Heart right ventricle (tissue), 16 donors: ENCODE measurements at regions not wholly inside any gene's neighbourhood (a gene's known extent, or its start where the extent isn't known, plus 50 kb on each side); places are given as distances from the start of the nearest gene placed in this dataset.

Experiments
- ATAC-seq, 8 donors: fragments of 200-7000 bp; cut with Tn5 transposase; one replicate each; pipeline ENCODE4 v1.9.1; 2020; ENCODE audit warnings: mild to moderate bottlenecking in 8 of 8, moderate library complexity in 8 of 8, moderate number of reproducible peaks in 1 of 8
- DNase-seq, 2 donors: peaks; one replicate each; pipeline ENCODE4 v3.0.0-alpha.2; 2020
- H3K27ac ChIP-seq, 10 donors: fragments of 200-600 bp; sonication (generic) in 2 of 10; one replicate each; pipeline versions ENCODE4 v1.5.0 to v1.8.0; 2020 to 2022; ENCODE audit warnings: mild to moderate bottlenecking in 3 of 10
- H3K27me3 ChIP-seq, 7 donors: fragments of 200-600 bp; one replicate each; pipeline ENCODE4 v1.8.0; 2021 to 2022; ENCODE audit warnings: mild to moderate bottlenecking in 2 of 7
- H3K36me3 ChIP-seq, 9 donors: fragments of 200-600 bp; sonication (generic) in 1 of 9; one replicate each; pipeline versions ENCODE4 v1.5.0 to v1.8.0; 2020 to 2022; ENCODE audit warnings: mild to moderate bottlenecking in 2 of 9
- H3K4me1 ChIP-seq, 9 donors: fragments of 200-600 bp; sonication (generic) in 1 of 9; one replicate each; pipeline versions ENCODE4 v1.5.0 to v1.8.0; 2020 to 2022; ENCODE audit warnings: mild to moderate bottlenecking in 4 of 9
- H3K4me3 ChIP-seq, 10 donors: fragments of 200-600 bp; sonication (generic) in 2 of 10; one replicate each; pipeline versions ENCODE4 v1.5.0 to v1.8.0; 2020 to 2022; ENCODE audit warnings: mild to moderate bottlenecking in 7 of 10, moderate library complexity in 2 of 10
- H3K9me3 ChIP-seq, 11 donors: fragments of 200-600 bp in 10 of 11; sonication (generic) in 2 of 11; one replicate each; pipeline versions ENCODE4 v1.5.0 to v1.8.0; 2013 to 2022; ENCODE audit warnings: mild to moderate bottlenecking in 2 of 11, control low read depth in 1 of 11, moderate library complexity in 1 of 11
- WGBS, 2 donors: extraction: QIAGEN DNeasy Blood & Tissue Kit; methylation state at CpG; one replicate each; pipeline ENCODE4 v1.1.7; 2013; ENCODE audit warnings: inconsistent platforms in 1 of 2; 5-methylcytosine and 5-hydroxymethylcytosine counted together
- intact Hi-C, 10 donors: fragments of 100-400 bp; cut with DNase I; formaldehyde crosslinking; loops; one replicate each; pipeline versions ENCODE4 v1.11.1 to v1.14.2; 2022
- TF ChIP-seq, protein P1 (sequence below), 9 donors: fragments of 200-600 bp; sonication (generic) in 2 of 9; IDR thresholded peaks; one replicate each; pipeline versions ENCODE4 v1.5.0 to v1.8.0; 2021 to 2022; ENCODE audit warnings: antibody characterized with exemption in 9 of 9, mild to moderate bottlenecking in 5 of 9, moderate library complexity in 1 of 9
- donor health status: Arrhythmogenic right ventricular cardiomyopathy.
- donor health status: ischemic (EF 13 %, LVEDD 7.1; RV severe dilation, severe dysfunction).
- donor health status: healthy with polysubstance abuse.
- donor health status: DM: no; HTN: yes; CAD: no.
- donor health status: DM: no; HTN: no; CAD: no.
- donor health status: ischemic (EF 25% LVEDD 6.9; RV normal size, moderate dysfunction).
- donor health status: ischemic (EF 25% LVEDD 5.7; RV mildly dilated, moderate dysfunction).
- donor health status: healthy.
- donor health status: DM: yes; HTN: yes; CAD: no.
- donor health status: Ischemic cardiomyopathy.
- donor health status: ischemic (EF 35%, LVEDD 5.7; RV mildly dilated, moderate dysfunction).
- donor health status: nonischemic (EF 11% LVEDD 7.7; RV severe dilation, severe dysfunction).
- donor health status: DM: yes; HTN: yes; CAD: no.
- donor health status: PGD.
- donor health status: ischemic (EF 29% LVEDD 5.4; RV normal size, mild dysfunction).
- donor health status: nonischemic (EF 23%, LVEDD 6.1; RV moderate dilation, normal function).

DNA sequence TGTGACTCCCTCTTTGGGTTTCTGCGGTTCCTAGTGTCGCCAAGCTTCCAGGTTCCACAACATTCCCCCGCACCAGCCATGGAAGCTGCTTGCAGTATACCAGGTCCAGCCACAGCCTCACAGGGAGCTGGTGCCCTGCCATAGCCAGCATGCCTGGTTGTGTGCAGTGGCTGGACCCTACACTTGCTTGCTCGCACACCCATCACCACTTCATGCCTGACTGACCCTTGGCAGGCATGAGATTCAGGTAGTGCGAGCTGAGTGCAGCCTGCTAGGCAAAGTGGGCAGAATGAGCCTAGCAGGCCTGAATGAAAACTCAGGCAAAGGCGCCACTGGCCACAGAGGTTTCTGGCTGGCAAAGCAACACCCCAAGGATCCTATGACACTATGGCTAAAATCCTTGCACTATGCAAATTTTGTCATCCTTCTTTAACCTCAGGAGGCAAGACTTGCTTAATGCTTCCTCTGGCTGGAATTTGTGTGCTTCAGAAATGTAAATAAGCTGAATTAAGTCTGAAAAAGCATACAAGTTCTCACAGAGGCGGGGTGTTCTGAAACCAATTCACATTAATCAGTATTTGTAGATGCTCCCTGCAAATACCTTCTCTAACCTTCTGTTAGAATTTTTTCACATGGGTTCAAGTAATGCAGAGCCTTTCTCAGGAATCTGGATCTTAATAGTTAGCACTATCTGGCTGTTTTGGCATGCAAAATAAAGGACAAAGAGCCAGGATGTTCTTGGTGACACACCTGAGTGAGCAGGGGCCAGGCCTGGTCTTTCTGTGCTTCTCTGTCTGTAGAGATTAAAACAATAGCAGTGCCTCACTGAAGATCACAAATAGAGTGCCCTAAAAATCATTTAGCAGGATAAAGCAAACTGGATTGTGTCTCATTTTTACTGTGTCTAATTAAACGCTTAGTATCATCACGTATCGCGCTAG, 256.9 kb downstream of the GPATCH2 start:
- intact Hi-C loops = no loop called here
- TF ChIP-seq, protein P1, sequence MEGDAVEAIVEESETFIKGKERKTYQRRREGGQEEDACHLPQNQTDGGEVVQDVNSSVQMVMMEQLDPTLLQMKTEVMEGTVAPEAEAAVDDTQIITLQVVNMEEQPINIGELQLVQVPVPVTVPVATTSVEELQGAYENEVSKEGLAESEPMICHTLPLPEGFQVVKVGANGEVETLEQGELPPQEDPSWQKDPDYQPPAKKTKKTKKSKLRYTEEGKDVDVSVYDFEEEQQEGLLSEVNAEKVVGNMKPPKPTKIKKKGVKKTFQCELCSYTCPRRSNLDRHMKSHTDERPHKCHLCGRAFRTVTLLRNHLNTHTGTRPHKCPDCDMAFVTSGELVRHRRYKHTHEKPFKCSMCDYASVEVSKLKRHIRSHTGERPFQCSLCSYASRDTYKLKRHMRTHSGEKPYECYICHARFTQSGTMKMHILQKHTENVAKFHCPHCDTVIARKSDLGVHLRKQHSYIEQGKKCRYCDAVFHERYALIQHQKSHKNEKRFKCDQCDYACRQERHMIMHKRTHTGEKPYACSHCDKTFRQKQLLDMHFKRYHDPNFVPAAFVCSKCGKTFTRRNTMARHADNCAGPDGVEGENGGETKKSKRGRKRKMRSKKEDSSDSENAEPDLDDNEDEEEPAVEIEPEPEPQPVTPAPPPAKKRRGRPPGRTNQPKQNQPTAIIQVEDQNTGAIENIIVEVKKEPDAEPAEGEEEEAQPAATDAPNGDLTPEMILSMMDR (IDR thresholded peaks at IDR 0.05) = no peak
- Histone ChIP-seq H3K36me3 (no peaks in the 10 kb centered on the region), H3K4me3 (no peak overlapping the region), H3K27ac (no peak overlapping the region), H3K4me1 (no peaks in the 10 kb centered on the region), H3K9me3 (peaks cover 0 to 43% (median 5%) of the 10 kb centered on the region in 11 donors), H3K27me3 (no peaks in the 10 kb centered on the region)
- 86 to 91% methylated on average over 11 of the region's 11 CpGs for WGBS, 2 donors
- DNase-seq = no peak
- ATAC-seq = no peak

DNA sequence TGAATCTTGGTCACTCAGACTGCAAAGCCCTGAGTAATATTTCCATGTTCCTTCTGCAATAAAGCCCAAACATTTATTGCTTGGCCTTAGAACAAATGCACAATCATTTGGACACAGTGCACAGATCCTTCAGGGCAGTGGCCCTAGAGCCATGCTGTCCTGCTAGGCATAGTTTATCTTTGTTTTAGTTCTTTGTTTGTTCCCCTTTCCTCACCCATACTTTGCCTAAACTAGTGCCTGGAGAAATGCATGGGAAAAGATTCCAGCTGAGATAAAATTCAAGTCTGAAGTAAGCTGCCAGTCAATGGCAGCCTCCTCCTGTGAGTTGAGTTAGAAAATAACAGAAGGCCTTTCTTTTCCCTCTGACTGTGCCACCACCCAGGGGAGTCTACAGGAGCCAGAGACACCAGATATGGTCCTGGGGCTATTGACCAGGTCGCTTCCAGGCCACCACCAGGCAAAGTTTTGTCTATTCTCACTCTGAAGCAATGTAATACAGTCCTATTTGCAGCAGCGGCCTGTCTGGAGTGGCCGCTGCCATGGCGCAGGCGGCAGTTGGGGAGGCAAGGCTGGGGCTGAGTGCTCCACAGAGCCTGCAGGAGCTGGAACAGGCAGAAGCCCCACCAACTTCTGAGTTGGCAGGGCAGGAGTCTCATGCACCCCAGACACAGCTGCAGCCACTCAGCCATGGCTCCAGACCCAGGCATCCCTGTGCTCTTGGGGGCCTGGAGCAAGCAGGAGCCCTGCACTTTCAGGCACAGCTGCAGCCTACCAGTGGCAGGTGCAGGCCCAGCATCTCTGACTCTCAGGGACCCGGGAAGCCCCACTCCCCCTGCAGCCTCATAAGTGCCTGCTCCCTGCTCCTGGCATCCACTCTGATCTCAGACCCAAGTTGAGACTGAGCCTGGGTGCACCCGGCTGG, 258.6 kb downstream of the GPATCH2 start:
- Histone ChIP-seq H3K4me3 (no peak overlapping the region), H3K27me3 (no peaks in the 10 kb centered on the region), H3K36me3 (no peaks in the 10 kb centered on the region), H3K4me1 (no peaks in the 10 kb centered on the region), H3K27ac (no peak overlapping the region), H3K9me3 (peaks cover 0 to 26% (median 0%) of the 10 kb centered on the region in 11 donors)
- ATAC-seq (no peak), DNase-seq (no peak)
- TF ChIP-seq, protein P1 (IDR thresholded peaks at IDR 0.05) = no peak
- WGBS, 2 donors = 83 to 85% methylated on average over 7 of the region's 7 CpGs
- intact Hi-C loops = no loop called here

DNA sequence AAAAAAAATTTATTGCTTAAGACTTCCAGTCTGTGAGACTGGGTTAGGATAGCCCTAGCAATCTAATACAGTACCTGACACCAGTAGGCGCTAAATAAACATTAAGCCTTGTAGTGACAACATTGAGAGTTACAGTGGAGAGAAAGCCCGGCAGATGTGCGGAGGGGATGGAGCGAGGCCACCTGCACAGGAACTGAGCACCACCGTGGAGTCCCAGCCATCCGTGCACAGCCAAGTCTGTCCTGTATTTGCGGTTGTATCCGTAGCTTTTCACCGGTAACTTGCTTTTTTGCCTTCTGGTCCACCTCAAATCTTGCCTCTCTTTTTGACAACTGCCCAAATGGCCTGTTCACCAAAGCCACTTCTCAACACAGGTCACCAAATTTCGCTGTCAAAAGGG, 260.1 kb downstream of the GPATCH2 start:
- DNase-seq (no peak), ATAC-seq (no peak)
- Histone ChIP-seq H3K27ac (no peak overlapping the region), H3K4me1 (no peaks in the 10 kb centered on the region), H3K27me3 (no peaks in the 10 kb centered on the region), H3K4me3 (no peak overlapping the region), H3K9me3 (peaks cover 0 to 19% (median 0%) of the 10 kb centered on the region in 11 donors), H3K36me3 (no peaks in the 10 kb centered on the region)
- 84 to 85% methylated on average over 10 of the region's 10 CpGs for WGBS, 2 donors
- intact Hi-C loops = no loop called here
- TF ChIP-seq, protein P1 (IDR thresholded peaks at IDR 0.05) = no peak

DNA sequence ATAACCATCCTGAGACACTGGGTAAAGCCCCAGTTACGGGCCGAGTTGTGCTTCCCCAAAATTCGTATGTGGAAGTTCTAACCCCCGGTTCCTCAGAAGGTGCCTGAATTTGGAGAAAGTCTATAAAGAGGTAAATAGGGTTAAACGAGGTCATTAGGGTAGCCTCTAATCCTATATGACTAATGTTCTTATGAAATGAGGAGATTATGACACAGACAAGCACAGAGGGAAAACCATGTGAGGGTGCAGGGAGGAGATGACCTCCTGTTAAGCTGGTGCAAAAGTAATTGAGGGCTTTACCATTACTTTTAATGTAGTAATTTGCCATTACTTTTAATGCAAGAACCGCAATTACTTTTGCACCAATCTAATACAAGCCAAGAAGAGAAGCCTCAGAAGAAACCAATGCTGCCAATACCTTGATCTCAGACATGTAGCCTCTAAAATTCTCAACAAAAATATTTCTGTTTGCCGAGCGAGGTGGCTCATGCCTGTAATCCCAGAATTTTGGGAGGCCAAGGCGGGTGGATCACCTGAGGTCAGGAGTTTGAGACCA, 260.8 kb downstream of the GPATCH2 start:
- TF ChIP-seq, protein P1 (IDR thresholded peaks at IDR 0.05) = no peak
- WGBS, 2 donors = 77 to 81% methylated on average over 9 of the region's 9 CpGs
- no peak overlapping the region for H3K27ac ChIP-seq

More for the DNA sequence above, 260.8 kb downstream of the GPATCH2 start:
- H3K36me3 ChIP-seq = no peaks in the 10 kb centered on the region
- H3K27me3 ChIP-seq = no peaks in the 10 kb centered on the region
- intact Hi-C loops = no loop called here
- DNase-seq (no peak), ATAC-seq (no peak)
- H3K4me1 ChIP-seq = no peaks in the 10 kb centered on the region
- no peak overlapping the region for H3K4me3 ChIP-seq
- peaks cover 0 to 19% (median 0%) of the 10 kb centered on the region in 11 donors for H3K9me3 ChIP-seq
